GM21786 (cell line): ENCODE measurements at regions not wholly inside any gene's neighbourhood (a gene's known extent, or its start where the extent isn't known, plus 50 kb on each side); places are given as distances from the start of the nearest gene placed in this dataset.
"Not testable (repeated sequence)": the region's sequence is repeated elsewhere in the genome, so short reads cannot be mapped to it uniquely, and the experiment has no call there.

Source experiments
- ATAC-seq: cut with Tn5 transposase; IDR thresholded peaks from one replicate; pipeline ENCODE4 v1.9.1; 2021; ENCODE audit not compliant: unreplicated experiment

GRCh38 chrX:140447150-140447549, 57.7 kb downstream of the SOX3 start:
- no peak for ATAC-seq

GRCh38 chrX:140440876-140441275, 64.0 kb downstream of the SOX3 start:
- ATAC-seq = no peak

- no peak for ATAC-seq
These were observed 65.4 kb downstream of the SOX3 start for GRCh38 chrX:140439476-140439875.

GRCh38 chrX:140434347-140434746, 70.5 kb downstream of the SOX3 start:
- no peak for ATAC-seq

- no peak for ATAC-seq
These were observed 71.3 kb downstream of the SOX3 start for GRCh38 chrX:140433582-140433981.

- no peak for ATAC-seq
These were observed 72.3 kb downstream of the SOX3 start for GRCh38 chrX:140432346-140433175.

- no peak for ATAC-seq
These were observed 73.3 kb downstream of the SOX3 start for GRCh38 chrX:140431521-140431920.

GRCh38 chrX:140425712-140426395, 79.0 kb downstream of the SOX3 start:
- no peak for ATAC-seq

- ATAC-seq = no peak
These were observed 82.4 kb downstream of the SOX3 start for GRCh38 chrX:140422501-140422900.

- ATAC-seq = not testable (repeated sequence)
These were observed 102.7 kb downstream of the SOX3 start for GRCh38 chrX:140402131-140402530.

GRCh38 chrX:140396326-140396725, 108.5 kb downstream of the SOX3 start:
- not testable (repeated sequence) for ATAC-seq

- no peak for ATAC-seq
These were observed 111.4 kb downstream of the SOX3 start for GRCh38 chrX:140393507-140393906.

GRCh38 chrX:140391313-140391712, 113.6 kb downstream of the SOX3 start:
- no peak for ATAC-seq

- no peak for ATAC-seq
These were observed 115.5 kb downstream of the SOX3 start for GRCh38 chrX:140389331-140389730.

GRCh38 chrX:140362861-140363260, 142.0 kb downstream of the SOX3 start:
- ATAC-seq = no peak

- no peak for ATAC-seq
These were observed 143.9 kb downstream of the SOX3 start for GRCh38 chrX:140360924-140361323.

- no peak for ATAC-seq
These were observed 144.6 kb downstream of the SOX3 start for GRCh38 chrX:140360284-140360683.

GRCh38 chrX:140355922-140356321, 148.9 kb downstream of the SOX3 start:
- ATAC-seq = no peak

GRCh38 chrX:140355429-140355828, 149.4 kb downstream of the SOX3 start:
- ATAC-seq = no peak

- no peak for ATAC-seq
These were observed 150.3 kb downstream of the SOX3 start for GRCh38 chrX:140354431-140355120.

- ATAC-seq = no peak
These were observed 158.1 kb downstream of the SOX3 start for GRCh38 chrX:140346729-140347128.
